H1 (cell line): ENCODE measurements at regions not wholly inside any gene's neighbourhood (a gene's known extent, or its start where the extent isn't known, plus 50 kb on each side); places are given as distances from the start of the nearest gene placed in this dataset.

Source experiments
- CTCF ChIA-PET: fragments of 300-600 bp; sonication (Branson Sonifier 250); formaldehyde crosslinking; loops from one replicate; lab custom pipeline; 2021; ENCODE audit not compliant: partially characterized antibody; lab: Charles Lee
- POLR2A ChIA-PET: fragments of 300-600 bp; sonication (Branson Sonifier 250); formaldehyde crosslinking; loops from one replicate; lab custom pipeline; 2021; ENCODE audit warnings: inconsistent platforms; ENCODE audit not compliant: partially characterized antibody; lab: Charles Lee
- DNase-seq, 2 experiments: peaks; one replicate each; pipeline versions ENCODE4 v3.0.0 to v3.0.0-alpha.2; 2010 to 2022; ENCODE audit warnings: low spot score in 2 of 2, low read depth in 1 of 2, mixed read lengths in 1 of 2
- FAIRE-seq: peaks from 2 replicates; lab custom pipeline; 2011; peaks lifted over from hg19 to GRCh38; lab: Jason Lieb, UNC
- H2AFZ ChIP-seq: 2 replicates; pipeline ENCODE4 v1.8.1; 2012; ENCODE audit warnings: low read length, inconsistent platforms
- H2AK5ac ChIP-seq: 2 replicates; pipeline ENCODE4 v1.6.1; 2013; ENCODE audit warnings: low read depth, low read length
- H2BK120ac ChIP-seq: replicated peaks from 2 replicates; pipeline ENCODE3; 2013; ENCODE audit warnings: low read depth, low read length, inconsistent platforms
- H2BK12ac ChIP-seq: 2 replicates; pipeline ENCODE4 v1.6.1; 2013; ENCODE audit warnings: low read depth, low read length
- H2BK15ac ChIP-seq: 2 replicates; pipeline ENCODE4 v1.6.1; 2013; ENCODE audit warnings: low read length
- H2BK20ac ChIP-seq: 2 replicates; pipeline ENCODE4 v1.6.1; 2013; ENCODE audit warnings: low read length
- H2BK5ac ChIP-seq: 2 replicates; pipeline ENCODE4 v1.6.1; 2013; ENCODE audit warnings: low read depth, low read length
- H3K14ac ChIP-seq: 2 replicates; pipeline ENCODE4 v1.6.1; 2013; ENCODE audit warnings: inconsistent platforms; ENCODE audit not compliant: insufficient read length
- H3K18ac ChIP-seq: 2 replicates; pipeline ENCODE4 v1.6.1; 2013; ENCODE audit warnings: low read length; ENCODE audit errors: extremely low read depth
- H3K23ac ChIP-seq: 2 replicates; pipeline ENCODE4 v1.6.1; 2013; ENCODE audit warnings: inconsistent platforms; ENCODE audit not compliant: insufficient read length
- H3K23me2 ChIP-seq: 2 replicates; pipeline ENCODE4 v1.6.1; 2013; ENCODE audit warnings: low read depth, low read length
- H3K27ac ChIP-seq: 2 replicates; pipeline ENCODE4 v1.6.1; 2011; ENCODE audit warnings: low read depth, low read length, inconsistent platforms
- H3K27me3 ChIP-seq, 4 experiments: replicated peaks in 1 of 4; 1 replicate in 1 of 4; 2 replicates in 3 of 4; pipeline versions ENCODE4 v1.6.1 to v1.8.1; 2011 to 2013; ENCODE audit warnings: low read length in 3 of 4, mild to moderate bottlenecking in 3 of 4, inconsistent platforms in 2 of 4, mixed read lengths in 2 of 4, moderate library complexity in 1 of 4; ENCODE audit not compliant: control insufficient read depth in 3 of 4, insufficient read depth in 3 of 4; ENCODE audit errors: extremely low read depth in 1 of 4
- H3K36me3 ChIP-seq, 4 experiments: 2 replicates each; pipeline versions ENCODE4 v1.6.1 to v1.8.1; 2011 to 2013; ENCODE audit warnings: mild to moderate bottlenecking in 4 of 4, low read length in 3 of 4, moderate library complexity in 2 of 4, control low read depth in 1 of 4, inconsistent platforms in 1 of 4; ENCODE audit not compliant: insufficient read depth in 4 of 4, control insufficient read depth in 2 of 4
- H3K4ac ChIP-seq: replicated peaks from 2 replicates; pipeline ENCODE3; 2013; ENCODE audit warnings: low read length, low read depth, mixed read lengths, inconsistent platforms; ENCODE audit not compliant: insufficient read length
- H3K4me1 ChIP-seq, 4 experiments: replicated peaks in 1 of 4; 1 replicate in 1 of 4; 2 replicates in 3 of 4; pipeline versions ENCODE4 v1.6.1 to v1.8.1; 2011 to 2013; ENCODE audit warnings: low read length in 3 of 4, inconsistent platforms in 2 of 4, mixed read lengths in 1 of 4; ENCODE audit not compliant: insufficient read depth in 4 of 4, control insufficient read depth in 3 of 4
- H3K4me2 ChIP-seq, 2 experiments: 2 replicates each; pipeline versions ENCODE4 v1.6.1 to v1.8.1; 2011 to 2013; ENCODE audit warnings: low read depth in 2 of 2, low read length in 2 of 2, control low read depth in 1 of 2, inconsistent platforms in 1 of 2, mild to moderate bottlenecking in 1 of 2; ENCODE audit not compliant: insufficient read depth in 1 of 2
- H3K4me3 ChIP-seq, 4 experiments: fragments of 200-600, 300-600 bp in 1 of 4; sonication (generic), shearing (Covaris generic), sonication (Bioruptor Twin) in 1 of 4; 2 replicates each; pipeline versions ENCODE4 v1.5.1 to v1.8.1; 2011 to 2016; ENCODE audit warnings: low read length in 4 of 4, low read depth in 3 of 4, control low read depth in 2 of 4, inconsistent platforms in 2 of 4, mild to moderate bottlenecking in 2 of 4, mixed read lengths in 1 of 4, moderate library complexity in 1 of 4; ENCODE audit not compliant: insufficient read depth in 2 of 4; ENCODE audit errors: extremely low read depth in 1 of 4
- H3K56ac ChIP-seq: replicated peaks from 2 replicates; pipeline ENCODE3; 2013; ENCODE audit warnings: low read depth, mild to moderate bottlenecking, mixed read lengths, low read length, inconsistent platforms; ENCODE audit not compliant: insufficient read length
- H3K79me1 ChIP-seq: 2 replicates; pipeline ENCODE4 v1.6.1; 2013; ENCODE audit warnings: low read depth, low read length, control low read depth
- H3K79me2 ChIP-seq, 2 experiments: 2 replicates each; pipeline versions ENCODE4 v1.6.1 to v1.8.1; 2012 to 2013; ENCODE audit warnings: low read length in 2 of 2, mild to moderate bottlenecking in 2 of 2, inconsistent platforms in 1 of 2; ENCODE audit not compliant: insufficient read depth in 2 of 2, control insufficient read depth in 1 of 2
- H3K9ac ChIP-seq, 4 experiments: replicated peaks in 1 of 4; 1 replicate in 1 of 4; 2 replicates in 3 of 4; pipeline versions ENCODE4 v1.6.1 to v1.8.1; 2011 to 2013; ENCODE audit warnings: low read depth in 3 of 4, low read length in 3 of 4, control low read depth in 2 of 4, mild to moderate bottlenecking in 2 of 4, moderate library complexity in 2 of 4, inconsistent platforms in 1 of 4; ENCODE audit errors: extremely low read depth in 1 of 4
- H3K9me3 ChIP-seq, 2 experiments: 2 replicates each; pipeline versions ENCODE4 v1.6.1 to v1.8.1; 2012 to 2013; ENCODE audit warnings: mild to moderate bottlenecking in 2 of 2, moderate library complexity in 2 of 2, control low read depth in 1 of 2, inconsistent platforms in 1 of 2, low read depth in 1 of 2, low read length in 1 of 2, mixed read lengths in 1 of 2; ENCODE audit not compliant: insufficient read depth in 2 of 2
- H4K20me1 ChIP-seq, 2 experiments: replicated peaks in 1 of 2; 2 replicates each; pipeline versions ENCODE3 to v1.8.1; 2011 to 2013; ENCODE audit warnings: inconsistent platforms in 2 of 2, low read length in 2 of 2, mild to moderate bottlenecking in 1 of 2; ENCODE audit not compliant: insufficient read depth in 2 of 2, control insufficient read depth in 1 of 2
- H4K5ac ChIP-seq: 2 replicates; pipeline ENCODE4 v1.6.1; 2013; ENCODE audit warnings: low read length, low read depth, mixed read lengths, inconsistent platforms; ENCODE audit not compliant: insufficient read length
- H4K8ac ChIP-seq: 2 replicates; pipeline ENCODE4 v1.8.0; 2013; ENCODE audit warnings: mild to moderate bottlenecking, moderate library complexity, low read length, inconsistent platforms; ENCODE audit not compliant: insufficient read depth; ENCODE audit errors: extremely low read depth
- H4K91ac ChIP-seq: replicated peaks from 2 replicates; pipeline ENCODE3; 2013; ENCODE audit warnings: low read length, mixed read lengths, inconsistent platforms; ENCODE audit not compliant: insufficient read length
- CREB1 ChIP-seq: IDR thresholded peaks from 2 replicates; pipeline ENCODE4 v1.6.1; 2012; ENCODE audit warnings: inconsistent platforms
- JUN ChIP-seq: IDR thresholded peaks from 2 replicates; pipeline ENCODE4 v1.6.1; 2011; ENCODE audit warnings: low read depth, mild to moderate bottlenecking, improper control_type of control experiment, low read length
- RNF2 ChIP-seq: fragments of 200-900, 300-1000 bp; sonication (generic); IDR thresholded peaks from 2 replicates; pipeline ENCODE4 v1.7.1; 2016; ENCODE audit warnings: borderline replicate concordance, low read depth, mild to moderate bottlenecking, antibody characterized with exemption, low read length; ENCODE audit not compliant: poor library complexity, severe bottlenecking; ENCODE audit errors: missing control alignments
- TEAD4 ChIP-seq: IDR thresholded peaks from 2 replicates; pipeline ENCODE4 v1.6.1; 2012; ENCODE audit warnings: low read depth, low read length, inconsistent platforms, mixed read lengths
- YY1 ChIP-seq: IDR thresholded peaks from 2 replicates; pipeline ENCODE4 v1.6.1; 2011; ENCODE audit warnings: low read depth, mild to moderate bottlenecking, low read length
- WGBS, 2 experiments: shearing (Covaris generic) in 1 of 2; methylation state at CpG; one replicate each; pipeline versions ENCODE4 v1.1.6 to v1.1.7; 2013 to 2015; ENCODE audit warnings: low lambda C conversion rate in 2 of 2, mixed read lengths in 2 of 2, inconsistent platforms in 1 of 2, low coverage in 1 of 2, missing lambda C conversion rate in 1 of 2; ENCODE audit not compliant: insufficient replicate concordance in 2 of 2, insufficient coverage in 1 of 2, insufficient read length in 1 of 2; ENCODE audit errors: extremely low coverage in 1 of 2, missing lambda C conversion rate in 1 of 2; 5-methylcytosine and 5-hydroxymethylcytosine counted together
- TF ChIP-seq, protein P1 (sequence below): IDR thresholded peaks from 2 replicates; pipeline ENCODE4 v1.6.1; 2012; ENCODE audit warnings: low read length, inconsistent platforms

DNA sequence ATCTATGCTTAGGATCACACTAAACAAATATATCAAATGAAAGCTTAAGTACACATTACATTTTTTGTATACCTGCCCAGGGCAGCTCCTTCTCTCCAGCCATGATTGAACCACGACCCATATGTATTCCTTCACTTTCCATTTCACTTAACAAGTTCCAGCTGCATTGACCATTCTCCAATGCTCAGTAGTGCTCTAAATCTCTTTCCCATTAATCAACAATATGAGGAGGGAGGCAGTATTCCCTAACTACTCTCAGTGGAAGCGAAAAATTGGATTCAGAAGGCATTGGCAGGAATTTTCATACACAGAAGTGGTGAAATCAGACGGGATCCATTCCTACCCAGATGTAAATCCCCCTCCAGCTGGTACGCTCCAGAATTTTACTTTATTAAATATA, 372.0 kb upstream of the LUZP2 start:
- Histone ChIP-seq H3K23me2 (no peaks in the 10 kb centered on the region), H3K4me3 (no peak overlapping the region), H2BK12ac (no peak overlapping the region), H3K9ac (no peak overlapping the region), H2BK15ac (no peak overlapping the region), H4K5ac (no peak overlapping the region), H2BK20ac (no peak overlapping the region), H4K8ac (no peak overlapping the region), H3K9me3 (no peaks in the 10 kb centered on the region), H3K56ac (no peak overlapping the region), H2BK5ac (no peak overlapping the region), H3K79me1 (no peaks in the 10 kb centered on the region), H2BK120ac (no peak overlapping the region), H3K4ac (no peak overlapping the region), H3K27me3 (no peaks in the 10 kb centered on the region), H2AFZ (no peak overlapping the region), H3K36me3 (no peaks in the 10 kb centered on the region), H2AK5ac (no peak overlapping the region), H3K4me2 (no peak overlapping the region), H3K4me1 (no peaks in the 10 kb centered on the region), H3K79me2 (no peaks in the 10 kb centered on the region), H3K18ac (no peak overlapping the region), H3K23ac (no peak overlapping the region), H3K14ac (no peak overlapping the region), H4K91ac (no peak overlapping the region), H4K20me1 (no peaks in the 10 kb centered on the region), H3K27ac (no peak overlapping the region)
- TF ChIP-seq RNF2: no peak
- TF ChIP-seq, protein P1, sequence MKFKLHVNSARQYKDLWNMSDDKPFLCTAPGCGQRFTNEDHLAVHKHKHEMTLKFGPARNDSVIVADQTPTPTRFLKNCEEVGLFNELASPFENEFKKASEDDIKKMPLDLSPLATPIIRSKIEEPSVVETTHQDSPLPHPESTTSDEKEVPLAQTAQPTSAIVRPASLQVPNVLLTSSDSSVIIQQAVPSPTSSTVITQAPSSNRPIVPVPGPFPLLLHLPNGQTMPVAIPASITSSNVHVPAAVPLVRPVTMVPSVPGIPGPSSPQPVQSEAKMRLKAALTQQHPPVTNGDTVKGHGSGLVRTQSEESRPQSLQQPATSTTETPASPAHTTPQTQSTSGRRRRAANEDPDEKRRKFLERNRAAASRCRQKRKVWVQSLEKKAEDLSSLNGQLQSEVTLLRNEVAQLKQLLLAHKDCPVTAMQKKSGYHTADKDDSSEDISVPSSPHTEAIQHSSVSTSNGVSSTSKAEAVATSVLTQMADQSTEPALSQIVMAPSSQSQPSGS: no peak
- no peak for TF ChIP-seq JUN
- no peak for TF ChIP-seq CREB1
- TF ChIP-seq TEAD4: no peak
- no peak for TF ChIP-seq YY1
- DNase-seq (no peak), FAIRE-seq (no peak)
- whole genome bisulfite sequencing, 2 experiments: 87% methylated on average over 4 of the region's 4 CpGs; no CpG with 5 or more reads in 1 of the 2 experiments
- CTCF ChIA-PET: no interaction called here
- POLR2A ChIA-PET: no interaction called here
